ENCODE measurements at regions not wholly inside any gene's neighbourhood (a gene's known extent, or its start where the extent isn't known, plus 50 kb on each side); places are given as distances from the start of the nearest gene placed in this dataset.

DNA sequence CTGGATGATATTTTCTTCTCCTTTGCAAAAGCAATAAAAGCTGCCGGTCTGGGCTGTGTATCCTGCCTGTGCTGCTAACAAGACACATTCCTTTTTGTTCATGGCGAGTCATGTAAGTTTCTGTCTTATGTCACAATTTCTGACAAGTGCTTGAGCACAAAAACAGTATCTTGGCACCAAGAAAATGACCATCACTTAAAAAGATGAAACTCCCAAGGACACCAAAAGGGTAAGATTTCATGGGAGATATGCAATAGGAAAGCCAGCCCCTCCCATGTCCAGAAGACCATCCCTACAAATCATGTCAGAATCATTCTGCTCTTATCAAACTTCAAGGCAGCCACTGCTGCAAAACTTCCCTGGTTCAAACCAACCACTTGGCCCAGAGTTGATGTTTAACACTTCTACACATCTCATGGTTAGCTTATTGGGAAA, 375.4 kb upstream of the ZNF507 start:
- ATAC-seq (ENCODE audit: low read depth): no peak
- no peak overlapping the region for H3K27ac Mint-ChIP-seq
- no peak overlapping the region for H3K4me3 Mint-ChIP-seq
- TF ChIP-seq, protein P1, sequence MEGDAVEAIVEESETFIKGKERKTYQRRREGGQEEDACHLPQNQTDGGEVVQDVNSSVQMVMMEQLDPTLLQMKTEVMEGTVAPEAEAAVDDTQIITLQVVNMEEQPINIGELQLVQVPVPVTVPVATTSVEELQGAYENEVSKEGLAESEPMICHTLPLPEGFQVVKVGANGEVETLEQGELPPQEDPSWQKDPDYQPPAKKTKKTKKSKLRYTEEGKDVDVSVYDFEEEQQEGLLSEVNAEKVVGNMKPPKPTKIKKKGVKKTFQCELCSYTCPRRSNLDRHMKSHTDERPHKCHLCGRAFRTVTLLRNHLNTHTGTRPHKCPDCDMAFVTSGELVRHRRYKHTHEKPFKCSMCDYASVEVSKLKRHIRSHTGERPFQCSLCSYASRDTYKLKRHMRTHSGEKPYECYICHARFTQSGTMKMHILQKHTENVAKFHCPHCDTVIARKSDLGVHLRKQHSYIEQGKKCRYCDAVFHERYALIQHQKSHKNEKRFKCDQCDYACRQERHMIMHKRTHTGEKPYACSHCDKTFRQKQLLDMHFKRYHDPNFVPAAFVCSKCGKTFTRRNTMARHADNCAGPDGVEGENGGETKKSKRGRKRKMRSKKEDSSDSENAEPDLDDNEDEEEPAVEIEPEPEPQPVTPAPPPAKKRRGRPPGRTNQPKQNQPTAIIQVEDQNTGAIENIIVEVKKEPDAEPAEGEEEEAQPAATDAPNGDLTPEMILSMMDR (IDR thresholded peaks at IDR 0.05): no peak
- ChIA-PET CTCF (no interaction called here), POLR2A (no interaction called here)
- no peaks in the 10 kb centered on the region for H3K36me3 Mint-ChIP-seq (ENCODE audit: low read depth)
- H3K9me3 Mint-ChIP-seq: peaks cover 7% of the 10 kb centered on the region
- intact Hi-C loops (cut with micrococcal nuclease): no loop called here
- H3K4me1 Mint-ChIP-seq: no peaks in the 10 kb centered on the region
- H3K27me3 Mint-ChIP-seq: no peaks in the 10 kb centered on the region
- no peak for DNase-seq

DNA sequence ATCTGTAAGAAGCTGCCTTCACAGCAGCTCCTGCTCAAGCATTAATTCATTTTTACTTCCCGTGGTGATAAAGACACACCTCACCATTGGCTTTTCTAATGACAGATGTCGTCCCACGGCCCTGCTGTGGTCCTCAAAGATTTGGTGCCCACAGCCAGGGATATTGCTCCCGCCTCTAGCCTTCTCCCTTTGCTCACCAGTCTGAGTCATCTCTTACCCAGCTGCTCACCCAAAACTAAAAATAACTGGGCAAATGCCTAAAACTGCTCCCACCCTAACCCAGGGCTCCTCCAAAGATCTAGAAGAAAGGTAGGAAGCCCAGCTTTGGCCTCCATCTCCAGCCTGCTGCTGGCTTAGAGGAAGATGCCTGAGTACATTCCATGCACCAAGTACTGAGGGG, 371.1 kb upstream of the ZNF507 start:
- Mint-ChIP-seq H3K9me3 (peaks cover 7% of the 10 kb centered on the region), H3K27ac (no peak overlapping the region), H3K4me1 (no peaks in the 10 kb centered on the region), H3K27me3 (no peaks in the 10 kb centered on the region), H3K4me3 (no peak overlapping the region), H3K36me3 (ENCODE audit: low read depth) (no peaks in the 10 kb centered on the region)
- ATAC-seq (ENCODE audit: low read depth) (no peak), DNase-seq (no peak)
- TF ChIP-seq, protein P1 (IDR thresholded peaks at IDR 0.05): no peak
- intact Hi-C loops (cut with micrococcal nuclease): no loop called here
- ChIA-PET CTCF (no interaction called here), POLR2A (no interaction called here)

DNA sequence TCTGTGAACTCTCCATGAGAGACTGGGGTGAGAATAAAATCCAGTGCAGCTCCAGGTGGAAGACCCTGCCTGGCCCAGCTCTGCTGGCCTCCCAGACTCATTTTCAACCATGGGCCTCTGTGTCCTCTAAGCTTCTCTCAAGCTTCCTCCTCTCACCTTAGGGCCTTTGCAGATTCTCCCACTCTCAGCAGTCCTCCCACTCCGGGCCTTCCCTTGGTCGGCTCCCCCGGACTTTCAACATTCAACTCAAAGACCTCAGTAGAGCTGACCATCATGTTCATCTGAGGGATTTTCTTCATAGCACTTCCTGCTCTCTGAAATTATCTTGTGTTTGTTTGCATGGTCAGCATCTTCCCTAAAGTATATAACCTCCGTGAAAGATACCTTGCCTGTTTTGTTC, 370.5 kb upstream of the ZNF507 start:
- Mint-ChIP-seq H3K4me3 (no peak overlapping the region), H3K36me3 (ENCODE audit: low read depth) (no peaks in the 10 kb centered on the region), H3K27me3 (no peaks in the 10 kb centered on the region), H3K9me3 (peaks cover 7% of the 10 kb centered on the region), H3K27ac (no peak overlapping the region), H3K4me1 (no peaks in the 10 kb centered on the region)
- intact Hi-C loops (cut with micrococcal nuclease): no loop called here
- ChIA-PET POLR2A (no interaction called here), CTCF (no interaction called here)
- no peak for DNase-seq
- no peak for ATAC-seq (ENCODE audit: low read depth)
- TF ChIP-seq, protein P1 (IDR thresholded peaks at IDR 0.05): no peak

DNA sequence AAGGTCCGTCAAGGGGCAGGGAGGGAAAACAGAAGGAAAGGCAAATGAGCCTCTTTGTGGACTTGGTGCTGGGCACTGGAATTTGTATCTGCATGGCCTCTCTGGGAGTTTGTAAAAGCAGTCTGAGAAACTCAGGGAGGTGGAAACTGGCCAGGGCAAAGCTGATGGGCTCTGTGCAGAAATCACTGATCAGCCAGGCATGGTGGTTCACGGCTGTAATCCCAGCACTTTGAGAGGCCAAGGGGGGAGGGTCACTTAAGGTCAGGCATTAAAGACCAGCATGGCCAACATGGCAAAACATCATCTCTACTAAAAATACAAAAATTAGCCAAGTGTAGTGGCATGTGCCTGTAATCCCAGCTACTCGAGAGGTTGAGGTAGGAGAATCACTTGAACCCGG, 369.9 kb upstream of the ZNF507 start:
- intact Hi-C loops (cut with micrococcal nuclease): no loop called here
- Mint-ChIP-seq H3K27ac (no peak overlapping the region), H3K27me3 (no peaks in the 10 kb centered on the region), H3K4me3 (no peak overlapping the region), H3K9me3 (peaks cover 10% of the 10 kb centered on the region), H3K36me3 (ENCODE audit: low read depth) (no peaks in the 10 kb centered on the region), H3K4me1 (no peaks in the 10 kb centered on the region)
- DNase-seq (no peak), ATAC-seq (ENCODE audit: low read depth) (no peak)
- CTCF ChIA-PET: no interaction called here
- TF ChIP-seq, protein P1 (IDR thresholded peaks at IDR 0.05): no peak
- POLR2A ChIA-PET: no interaction called here

DNA sequence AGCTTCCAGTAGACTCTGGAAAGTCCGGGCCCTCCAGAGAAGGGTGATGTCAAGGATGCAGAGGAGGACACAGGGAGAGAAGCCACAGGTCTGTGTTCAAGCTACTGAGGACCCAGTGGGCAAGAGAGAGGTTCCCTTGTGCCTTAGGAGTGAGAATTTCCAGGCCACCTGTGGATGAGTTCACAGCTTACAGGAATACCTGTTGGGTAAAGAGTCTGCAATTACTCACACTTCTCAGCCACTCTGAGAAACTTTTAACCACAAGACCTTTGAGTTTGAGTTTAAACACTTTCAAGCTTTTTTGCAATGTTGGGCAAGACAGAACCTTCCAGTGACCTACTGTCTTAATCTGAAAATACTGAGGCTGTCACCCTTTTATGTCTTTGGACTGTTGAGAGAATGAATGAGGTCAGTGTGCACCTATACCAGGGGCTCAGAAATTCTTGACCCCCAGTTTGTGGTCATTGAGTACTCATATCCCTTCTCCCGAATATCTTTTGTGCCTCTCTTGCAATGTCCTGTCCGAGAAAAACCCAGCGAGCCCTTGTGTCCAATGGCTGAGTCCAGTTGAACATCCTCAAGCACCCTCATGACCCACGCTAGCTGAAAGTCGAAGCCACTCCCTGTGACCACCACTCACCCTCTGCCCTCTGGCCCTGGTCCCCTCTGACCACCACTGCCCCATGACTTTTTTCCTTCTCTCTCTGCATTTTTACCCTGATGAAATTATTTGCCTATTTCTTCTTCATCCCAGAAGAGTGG, 368.5 kb upstream of the ZNF507 start:
- intact Hi-C loops (cut with micrococcal nuclease): no loop called here
- TF ChIP-seq, protein P1 (IDR thresholded peaks at IDR 0.05): no peak
- CTCF ChIA-PET: no interaction called here
- peaks cover 6% of the 10 kb centered on the region for H3K9me3 Mint-ChIP-seq
- H3K27me3 Mint-ChIP-seq: no peaks in the 10 kb centered on the region
- POLR2A ChIA-PET: no interaction called here
- no peak for ATAC-seq (ENCODE audit: low read depth)
- no peak overlapping the region for H3K27ac Mint-ChIP-seq
- no peaks in the 10 kb centered on the region for H3K4me1 Mint-ChIP-seq
- no peak overlapping the region for H3K4me3 Mint-ChIP-seq
- H3K36me3 Mint-ChIP-seq (ENCODE audit: low read depth): no peaks in the 10 kb centered on the region
- no peak for DNase-seq
